ENCODE measurements at regions not wholly inside any gene's neighbourhood (a gene's known extent, or its start where the extent isn't known, plus 50 kb on each side); places are given as distances from the start of the nearest gene placed in this dataset.

DNA sequence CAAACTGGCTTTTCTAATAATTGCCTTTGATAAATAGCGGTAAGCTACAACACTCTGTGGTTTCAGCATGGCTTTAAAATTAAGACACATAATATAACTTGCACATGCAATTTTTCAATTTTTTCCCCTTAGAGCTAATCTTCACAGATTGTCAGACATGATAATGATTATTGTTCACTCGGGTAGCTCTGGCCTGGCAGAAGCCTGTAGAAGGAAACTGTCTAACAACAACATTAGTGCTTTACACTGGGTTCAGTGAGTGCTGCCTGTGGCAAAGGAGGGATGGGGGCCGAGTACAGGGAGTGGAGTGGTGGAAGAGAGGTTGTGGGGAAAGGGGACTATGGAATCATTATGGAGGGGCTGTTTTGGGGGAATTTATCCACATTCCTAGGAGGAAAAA, 67.2 kb upstream of the AUTS2 start:
- Histone ChIP-seq H3F3A (ENCODE audit: low read depth) (no peaks in the 10 kb centered on the region), H3K36me3 (ENCODE audit: insufficient read depth, low read length) (no peaks in the 10 kb centered on the region), H2AFZ (ENCODE audit: low read length) (no peak overlapping the region), H3K9ac (ENCODE audit: low read depth, low read length, poor library complexity, severe bottlenecking) (no peak overlapping the region), H3K4me3 (ENCODE audit: low read length, poor library complexity, severe bottlenecking) (no peak overlapping the region), H4K20me1 (ENCODE audit: insufficient read depth, low read length, poor library complexity, severe bottlenecking) (no peaks in the 10 kb centered on the region), H3K9me3 (ENCODE audit: insufficient read depth, low read depth, low read length) (no peaks in the 10 kb centered on the region), H3K27me3 (ENCODE audit: insufficient read depth, low read length, poor library complexity, severe bottlenecking) (no peaks in the 10 kb centered on the region), H3K9me2 (replicated peaks; ENCODE audit: low read depth, low read length) (no peaks in the 10 kb centered on the region), H3K4me2 (ENCODE audit: low read depth, low read length, poor library complexity, severe bottlenecking) (no peak overlapping the region), H3K4me1 (ENCODE audit: insufficient read depth, low read length, poor library complexity, severe bottlenecking) (no peaks in the 10 kb centered on the region), H3K79me2 (ENCODE audit: insufficient read depth, low read length) (no peaks in the 10 kb centered on the region)
- no peak for TF ChIP-seq EZH2phosphoT487 (IDR thresholded peaks at IDR 0.05; ENCODE audit: borderline replicate concordance)
- TF ChIP-seq, protein P1, sequence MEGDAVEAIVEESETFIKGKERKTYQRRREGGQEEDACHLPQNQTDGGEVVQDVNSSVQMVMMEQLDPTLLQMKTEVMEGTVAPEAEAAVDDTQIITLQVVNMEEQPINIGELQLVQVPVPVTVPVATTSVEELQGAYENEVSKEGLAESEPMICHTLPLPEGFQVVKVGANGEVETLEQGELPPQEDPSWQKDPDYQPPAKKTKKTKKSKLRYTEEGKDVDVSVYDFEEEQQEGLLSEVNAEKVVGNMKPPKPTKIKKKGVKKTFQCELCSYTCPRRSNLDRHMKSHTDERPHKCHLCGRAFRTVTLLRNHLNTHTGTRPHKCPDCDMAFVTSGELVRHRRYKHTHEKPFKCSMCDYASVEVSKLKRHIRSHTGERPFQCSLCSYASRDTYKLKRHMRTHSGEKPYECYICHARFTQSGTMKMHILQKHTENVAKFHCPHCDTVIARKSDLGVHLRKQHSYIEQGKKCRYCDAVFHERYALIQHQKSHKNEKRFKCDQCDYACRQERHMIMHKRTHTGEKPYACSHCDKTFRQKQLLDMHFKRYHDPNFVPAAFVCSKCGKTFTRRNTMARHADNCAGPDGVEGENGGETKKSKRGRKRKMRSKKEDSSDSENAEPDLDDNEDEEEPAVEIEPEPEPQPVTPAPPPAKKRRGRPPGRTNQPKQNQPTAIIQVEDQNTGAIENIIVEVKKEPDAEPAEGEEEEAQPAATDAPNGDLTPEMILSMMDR (conservative IDR thresholded peaks at IDR 0.05; ENCODE audit: low read length): no peak

DNA sequence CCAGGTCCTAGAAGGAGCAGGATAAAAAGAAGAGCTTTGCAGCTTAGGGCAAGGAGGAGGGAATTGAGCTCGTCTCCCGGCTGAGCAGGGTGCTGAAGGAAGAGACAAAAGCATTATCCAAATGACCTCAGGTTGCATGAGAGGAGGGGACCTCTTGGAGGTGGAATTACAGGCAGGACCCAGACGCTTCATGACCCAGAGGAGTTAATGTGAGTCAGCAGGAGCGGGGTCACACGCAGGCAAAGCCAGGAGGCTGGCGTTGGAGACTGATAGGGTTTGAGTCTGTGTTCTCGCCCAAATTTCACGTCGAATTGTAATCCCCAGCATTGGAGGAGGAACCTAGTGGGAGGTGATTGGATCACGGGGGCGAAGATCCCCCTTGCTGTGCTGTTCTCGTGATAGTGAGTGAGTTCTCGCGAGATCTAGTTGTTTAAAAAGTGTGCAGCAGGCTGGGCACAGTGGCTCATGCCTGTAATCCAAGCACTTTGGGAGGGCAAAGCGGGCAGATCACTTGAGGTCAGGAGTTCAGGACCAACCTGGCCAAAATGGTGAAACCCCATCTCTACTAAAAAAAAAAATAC, 63.7 kb upstream of the AUTS2 start:
- H3K9me3 ChIP-seq (ENCODE audit: insufficient read depth, low read depth, low read length): no peaks in the 10 kb centered on the region
- no peaks in the 10 kb centered on the region for H3K9me2 ChIP-seq (replicated peaks; ENCODE audit: low read depth, low read length)
- no peak overlapping the region for H3K4me3 ChIP-seq (ENCODE audit: low read length, poor library complexity, severe bottlenecking)
- TF ChIP-seq, protein P1 (conservative IDR thresholded peaks at IDR 0.05; ENCODE audit: low read length): no peak
- no peak for TF ChIP-seq EZH2phosphoT487 (IDR thresholded peaks at IDR 0.05; ENCODE audit: borderline replicate concordance)
- no peaks in the 10 kb centered on the region for H3K36me3 ChIP-seq (ENCODE audit: insufficient read depth, low read length)
- no peaks in the 10 kb centered on the region for H4K20me1 ChIP-seq (ENCODE audit: insufficient read depth, low read length, poor library complexity, severe bottlenecking)
- H3K79me2 ChIP-seq (ENCODE audit: insufficient read depth, low read length): no peaks in the 10 kb centered on the region
- H3F3A ChIP-seq (ENCODE audit: low read depth): no peaks in the 10 kb centered on the region
- H2AFZ ChIP-seq (ENCODE audit: low read length): no peak overlapping the region
- H3K9ac ChIP-seq (ENCODE audit: low read depth, low read length, poor library complexity, severe bottlenecking): no peak overlapping the region
- H3K4me2 ChIP-seq (ENCODE audit: low read depth, low read length, poor library complexity, severe bottlenecking): no peak overlapping the region
- H3K27me3 ChIP-seq (ENCODE audit: insufficient read depth, low read length, poor library complexity, severe bottlenecking): no peaks in the 10 kb centered on the region
- H3K4me1 ChIP-seq (ENCODE audit: insufficient read depth, low read length, poor library complexity, severe bottlenecking): no peaks in the 10 kb centered on the region

DNA sequence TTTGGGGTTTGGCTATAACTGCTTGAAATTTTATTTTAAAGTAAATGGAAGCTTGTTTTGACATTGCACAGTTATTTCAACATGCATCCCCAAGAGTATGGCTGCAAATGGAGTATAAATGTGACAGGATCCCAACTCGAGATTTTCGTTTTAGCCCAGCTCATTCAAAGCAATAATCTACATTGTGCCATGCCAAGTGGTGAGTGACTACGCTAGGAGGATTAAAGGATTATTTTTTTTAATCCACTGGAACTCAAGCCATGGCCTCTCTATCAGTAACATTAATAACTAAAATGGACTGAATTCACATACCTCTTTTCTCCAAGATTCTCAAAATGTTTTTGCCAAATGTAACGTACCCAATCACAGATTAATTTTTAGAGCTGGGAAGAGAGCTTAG, 60.6 kb upstream of the AUTS2 start:
- H3K79me2 ChIP-seq (ENCODE audit: insufficient read depth, low read length): no peaks in the 10 kb centered on the region
- H3K9me3 ChIP-seq (ENCODE audit: insufficient read depth, low read depth, low read length): no peaks in the 10 kb centered on the region
- no peaks in the 10 kb centered on the region for H3F3A ChIP-seq (ENCODE audit: low read depth)
- no peaks in the 10 kb centered on the region for H4K20me1 ChIP-seq (ENCODE audit: insufficient read depth, low read length, poor library complexity, severe bottlenecking)
- TF ChIP-seq, protein P1 (conservative IDR thresholded peaks at IDR 0.05; ENCODE audit: low read length): no peak
- no peak for TF ChIP-seq EZH2phosphoT487 (IDR thresholded peaks at IDR 0.05; ENCODE audit: borderline replicate concordance)
- H3K4me3 ChIP-seq (ENCODE audit: low read length, poor library complexity, severe bottlenecking): no peak overlapping the region
- no peaks in the 10 kb centered on the region for H3K27me3 ChIP-seq (ENCODE audit: insufficient read depth, low read length, poor library complexity, severe bottlenecking)
- no peak overlapping the region for H3K9ac ChIP-seq (ENCODE audit: low read depth, low read length, poor library complexity, severe bottlenecking)
- H3K4me2 ChIP-seq (ENCODE audit: low read depth, low read length, poor library complexity, severe bottlenecking): no peak overlapping the region
- no peak overlapping the region for H2AFZ ChIP-seq (ENCODE audit: low read length)
- H3K4me1 ChIP-seq (ENCODE audit: insufficient read depth, low read length, poor library complexity, severe bottlenecking): no peaks in the 10 kb centered on the region
- no peaks in the 10 kb centered on the region for H3K9me2 ChIP-seq (replicated peaks; ENCODE audit: low read depth, low read length)
- no peaks in the 10 kb centered on the region for H3K36me3 ChIP-seq (ENCODE audit: insufficient read depth, low read length)
